ENCODE measurements at regions not wholly inside any gene's neighbourhood (a gene's known extent, or its start where the extent isn't known, plus 50 kb on each side); places are given as distances from the start of the nearest gene placed in this dataset.

DNA sequence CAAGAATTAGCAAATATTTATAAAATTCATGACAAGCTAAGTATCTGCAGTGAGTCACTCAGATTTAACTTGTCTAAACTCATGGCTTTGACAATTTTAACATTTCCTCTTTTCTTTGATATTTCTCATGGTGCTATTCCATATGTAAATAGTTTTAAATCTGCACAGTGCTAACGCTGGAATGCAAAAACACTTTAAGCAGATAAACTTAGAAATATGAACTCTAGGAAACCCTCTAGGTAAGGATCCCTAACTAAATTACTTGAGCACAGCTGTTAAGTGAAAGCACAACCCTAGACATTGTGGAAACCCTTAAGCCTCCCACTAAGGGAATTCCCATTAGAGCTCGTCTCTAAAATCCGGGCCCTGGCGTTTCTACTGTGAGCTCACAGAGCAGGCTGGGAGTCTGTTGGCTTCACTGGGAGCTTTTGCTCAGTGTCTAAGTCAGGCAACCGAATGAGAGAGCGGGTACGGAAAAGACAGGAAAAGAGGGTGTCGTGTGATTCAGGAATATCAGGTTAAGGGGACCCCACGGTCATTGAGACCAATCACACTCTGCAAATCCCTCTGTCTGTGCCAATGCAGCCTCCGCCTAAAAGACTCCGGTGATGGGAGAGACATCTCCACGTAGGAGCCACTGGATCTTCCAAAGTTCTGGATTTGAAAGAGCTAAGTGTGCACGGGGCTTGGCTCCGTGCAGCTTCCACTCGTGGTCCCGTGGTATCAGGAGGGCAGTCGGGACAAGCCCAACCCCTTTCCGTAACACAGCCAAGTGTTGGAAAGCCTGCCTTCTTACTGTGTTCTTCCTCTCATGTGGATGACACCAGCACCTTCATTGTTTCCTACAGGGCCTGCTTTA lies 112.3 kb upstream of the RPS6KA2 start:
- Histone ChIP-seq H3K4me3 (no peak overlapping the region), H3K27me3 (no peaks in the 10 kb centered on the region), H3K4me1 (no peaks in the 10 kb centered on the region), H3K27ac (no peak overlapping the region), H3K36me3 (no peaks in the 10 kb centered on the region), H3K9me3 (no peaks in the 10 kb centered on the region)
- DNase-seq (ENCODE audit: low spot score in 2 of 2) = no peak
- TF ChIP-seq EP300 (IDR thresholded peaks at IDR 0.05) (no peak), POLR2A (IDR thresholded peaks at IDR 0.05) (no peak)
- TF ChIP-seq, protein P1, sequence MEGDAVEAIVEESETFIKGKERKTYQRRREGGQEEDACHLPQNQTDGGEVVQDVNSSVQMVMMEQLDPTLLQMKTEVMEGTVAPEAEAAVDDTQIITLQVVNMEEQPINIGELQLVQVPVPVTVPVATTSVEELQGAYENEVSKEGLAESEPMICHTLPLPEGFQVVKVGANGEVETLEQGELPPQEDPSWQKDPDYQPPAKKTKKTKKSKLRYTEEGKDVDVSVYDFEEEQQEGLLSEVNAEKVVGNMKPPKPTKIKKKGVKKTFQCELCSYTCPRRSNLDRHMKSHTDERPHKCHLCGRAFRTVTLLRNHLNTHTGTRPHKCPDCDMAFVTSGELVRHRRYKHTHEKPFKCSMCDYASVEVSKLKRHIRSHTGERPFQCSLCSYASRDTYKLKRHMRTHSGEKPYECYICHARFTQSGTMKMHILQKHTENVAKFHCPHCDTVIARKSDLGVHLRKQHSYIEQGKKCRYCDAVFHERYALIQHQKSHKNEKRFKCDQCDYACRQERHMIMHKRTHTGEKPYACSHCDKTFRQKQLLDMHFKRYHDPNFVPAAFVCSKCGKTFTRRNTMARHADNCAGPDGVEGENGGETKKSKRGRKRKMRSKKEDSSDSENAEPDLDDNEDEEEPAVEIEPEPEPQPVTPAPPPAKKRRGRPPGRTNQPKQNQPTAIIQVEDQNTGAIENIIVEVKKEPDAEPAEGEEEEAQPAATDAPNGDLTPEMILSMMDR (IDR thresholded peaks at IDR 0.05) = no peak
- 64 to 68% methylated on average over 18 of the region's 18 CpGs for WGBS, 2 donors

DNA sequence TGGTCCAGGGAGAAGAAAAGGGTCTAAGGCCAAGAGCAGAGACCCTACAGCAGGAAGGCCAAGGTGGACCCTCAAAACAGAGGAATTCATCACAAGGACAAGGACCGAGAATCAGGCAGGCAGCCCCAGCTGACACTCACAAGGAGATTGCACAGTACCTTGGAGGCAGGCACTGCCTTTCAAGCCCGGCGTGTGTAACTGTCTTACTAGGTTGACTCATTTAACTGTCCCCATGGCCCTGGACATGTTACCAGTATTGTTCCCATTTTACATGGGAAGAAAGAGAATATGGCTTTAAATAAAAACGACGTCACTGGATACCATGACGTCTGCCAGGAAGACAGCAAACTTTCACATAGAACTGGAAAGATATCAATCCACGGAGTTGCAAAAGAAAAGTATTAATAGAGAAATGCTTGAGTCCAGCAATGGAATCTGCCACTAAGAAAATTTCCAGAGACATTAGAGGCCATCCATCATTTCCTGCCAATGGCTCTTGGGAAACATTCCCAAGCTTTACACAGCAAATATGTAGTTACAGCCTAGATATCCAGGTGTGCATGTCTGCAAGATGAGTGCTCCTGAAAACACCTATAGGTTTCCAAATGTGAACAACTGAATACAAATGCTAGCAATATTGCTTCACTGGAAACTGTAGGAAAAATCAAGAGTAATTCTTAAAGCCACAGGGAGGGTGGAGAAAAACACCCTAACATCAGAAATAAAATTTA lies 111.5 kb upstream of the RPS6KA2 start:
- no peak overlapping the region for H3K4me3 ChIP-seq
- no peaks in the 10 kb centered on the region for H3K4me1 ChIP-seq
- 70 to 77% methylated on average over 7 of the region's 7 CpGs for WGBS, 2 donors
- no peak for TF ChIP-seq POLR2A (IDR thresholded peaks at IDR 0.05)
- TF ChIP-seq, protein P1 (IDR thresholded peaks at IDR 0.05) = no peak
- no peak for TF ChIP-seq EP300 (IDR thresholded peaks at IDR 0.05)
- H3K27ac ChIP-seq = no peak overlapping the region
- no peaks in the 10 kb centered on the region for H3K9me3 ChIP-seq
- H3K27me3 ChIP-seq = no peaks in the 10 kb centered on the region
- DNase-seq (ENCODE audit: low spot score in 2 of 2) = no peak
- no peaks in the 10 kb centered on the region for H3K36me3 ChIP-seq

DNA sequence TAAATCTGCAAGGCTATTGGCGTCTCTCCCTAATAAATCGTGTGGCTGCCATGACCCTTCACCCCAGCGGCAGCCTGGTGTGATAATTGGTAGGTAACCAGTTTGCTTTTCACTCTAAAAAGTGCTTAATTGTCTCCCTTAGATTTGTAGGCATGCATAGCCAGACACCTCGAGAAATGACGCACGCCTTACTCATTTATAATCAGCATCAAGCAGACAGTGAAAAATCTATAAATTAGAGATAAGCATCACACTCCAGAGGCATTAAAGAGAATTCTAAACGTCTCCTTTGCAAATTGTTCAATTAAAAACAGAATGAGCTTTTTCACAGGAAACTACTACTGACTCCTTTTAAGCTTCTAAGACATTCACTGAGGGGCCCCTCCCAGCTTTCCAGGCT lies 110.2 kb upstream of the RPS6KA2 start:
- H3K4me1 ChIP-seq = no peaks in the 10 kb centered on the region
- DNase-seq (ENCODE audit: low spot score in 2 of 2) = no peak
- WGBS, 2 donors = 54% methylated on average over 7 of the region's 7 CpGs

DNA sequence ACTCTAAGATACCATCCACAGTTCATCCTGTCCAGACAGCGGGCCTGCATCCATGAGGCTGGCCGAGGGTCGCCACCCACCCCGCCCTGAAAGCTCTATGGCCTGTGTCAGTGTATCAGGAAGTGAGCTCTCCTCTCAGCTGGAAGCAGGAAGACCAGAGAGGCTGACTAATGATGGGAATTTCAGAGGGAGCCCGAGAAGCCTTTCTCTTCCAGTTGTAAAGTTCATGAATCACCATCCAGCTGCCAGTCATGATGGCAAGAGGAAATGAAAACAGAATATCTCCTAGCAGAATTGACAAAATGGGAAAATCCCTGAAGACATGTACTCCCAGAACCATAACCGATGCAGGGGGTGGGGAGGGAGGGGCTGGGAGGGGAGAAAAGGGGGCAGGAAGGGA lies 109.6 kb upstream of the RPS6KA2 start:
- no peak for DNase-seq (ENCODE audit: low spot score in 2 of 2)
- Histone ChIP-seq H3K36me3 (no peaks in the 10 kb centered on the region), H3K4me3 (no peak overlapping the region), H3K4me1 (no peaks in the 10 kb centered on the region), H3K9me3 (no peaks in the 10 kb centered on the region), H3K27me3 (no peaks in the 10 kb centered on the region), H3K27ac (no peak overlapping the region)
- 49 to 51% methylated on average over 6 of the region's 6 CpGs for WGBS, 2 donors
- TF ChIP-seq EP300 (IDR thresholded peaks at IDR 0.05) = no peak
- no peak for TF ChIP-seq POLR2A (IDR thresholded peaks at IDR 0.05)
- TF ChIP-seq, protein P1 (IDR thresholded peaks at IDR 0.05) = no peak

More for the DNA sequence above, 110.2 kb upstream of the RPS6KA2 start:
- H3K27ac ChIP-seq = no peak overlapping the region
- TF ChIP-seq POLR2A (IDR thresholded peaks at IDR 0.05) = no peak
- no peaks in the 10 kb centered on the region for H3K9me3 ChIP-seq
- H3K4me3 ChIP-seq = no peak overlapping the region
- H3K27me3 ChIP-seq = no peaks in the 10 kb centered on the region
- H3K36me3 ChIP-seq = no peaks in the 10 kb centered on the region

DNA sequence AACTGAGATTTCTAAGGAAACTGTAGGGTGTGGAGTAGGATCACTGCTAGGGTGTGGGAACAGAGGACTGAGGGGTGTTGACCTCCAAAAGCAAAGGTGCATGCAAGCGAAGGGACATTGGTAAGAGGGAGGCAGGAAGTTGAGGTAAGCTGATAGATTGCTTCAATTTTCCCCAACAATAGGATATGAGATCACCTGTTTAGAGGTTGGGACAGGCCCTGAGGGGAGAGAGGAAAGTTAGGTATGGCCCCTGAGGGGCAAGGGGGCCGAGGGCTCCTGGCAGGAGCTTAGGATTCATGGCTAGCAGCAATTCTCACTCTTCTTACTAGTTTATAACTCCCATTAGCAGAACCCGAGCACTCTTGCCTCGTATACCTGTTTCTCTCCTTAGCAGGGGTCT lies 106.8 kb upstream of the RPS6KA2 start:
- H3K4me3 ChIP-seq = no peak overlapping the region
- no peaks in the 10 kb centered on the region for H3K4me1 ChIP-seq
- TF ChIP-seq POLR2A (IDR thresholded peaks at IDR 0.05) (no peak), EP300 (IDR thresholded peaks at IDR 0.05) (no peak)
- TF ChIP-seq, protein P1 (IDR thresholded peaks at IDR 0.05) = no peak
- H3K9me3 ChIP-seq = no peaks in the 10 kb centered on the region
- no peaks in the 10 kb centered on the region for H3K36me3 ChIP-seq
- no peak for DNase-seq (ENCODE audit: low spot score in 2 of 2)
- H3K27me3 ChIP-seq = no peaks in the 10 kb centered on the region
- 65 to 68% methylated on average over 4 of the region's 4 CpGs for WGBS, 2 donors
- H3K27ac ChIP-seq = no peak overlapping the region

Measured in tibial nerve (tissue), 4 donors.